HL-60 (cell line): ENCODE measurements at regions not wholly inside any gene's neighbourhood (a gene's known extent, or its start where the extent isn't known, plus 50 kb on each side); places are given as distances from the start of the nearest gene placed in this dataset.

ENCODE experiments used
- CTCF ChIP-seq: IDR thresholded peaks from one replicate; pipeline ENCODE4 v1.5.1; 2011; ENCODE audit warnings: low read length, control low read depth, inconsistent platforms; ENCODE audit not compliant: insufficient read depth
- GABPA ChIP-seq: IDR thresholded peaks from 2 replicates; pipeline ENCODE4 v1.6.1; 2012; ENCODE audit warnings: low read depth
- POLR2AphosphoS5 ChIP-seq: IDR thresholded peaks from 2 replicates; pipeline ENCODE4 v1.6.1; 2012; ENCODE audit warnings: low read depth
- REST ChIP-seq: IDR thresholded peaks from 2 replicates; pipeline ENCODE4 v1.6.1; 2012; ENCODE audit warnings: low read depth; ENCODE audit not compliant: insufficient replicate concordance

GRCh38 chr3:112765531-112765930 is 81.1 kb downstream of the CD200R1L start:
- TF ChIP-seq CTCF (no peak), POLR2AphosphoS5 (no peak), GABPA (no peak), REST (no peak)
